CD4-positive, alpha-beta memory T cell (primary cell): ENCODE measurements at regions not wholly inside any gene's neighbourhood (a gene's known extent, or its start where the extent isn't known, plus 50 kb on each side); places are given as distances from the start of the nearest gene placed in this dataset.
"Not testable (repeated sequence)": the region's sequence is repeated elsewhere in the genome, so short reads cannot be mapped to it uniquely, and the experiment has no call there.

Experiments
- CTCF ChIA-PET: fragments of 350-600 bp; sonication (Branson Sonifier 250); formaldehyde crosslinking; loops from one replicate; lab custom pipeline; 2021; ENCODE audit warnings: inconsistent platforms; ENCODE audit not compliant: partially characterized antibody; lab: Charles Lee
- POLR2A ChIA-PET: fragments of 350-600 bp; sonication (Branson Sonifier 250); formaldehyde crosslinking; loops from one replicate; lab custom pipeline; 2021; ENCODE audit not compliant: partially characterized antibody; lab: Charles Lee
- DNase-seq, 5 donors: peaks; one replicate each; pipeline versions ENCODE4 v3.0.0 to v3.0.0-alpha.2; 2020 to 2022; ENCODE audit warnings: mixed read lengths in 1 of 5
- H3K27ac ChIP-seq: one replicate; pipeline ENCODE4 v1.7.0; 2013; ENCODE audit warnings: low read depth, low read length
- H3K27me3 ChIP-seq: 2 replicates; pipeline ENCODE4 v1.7.0; 2013; ENCODE audit warnings: mild to moderate bottlenecking, low read length, moderate library complexity; ENCODE audit not compliant: insufficient read depth
- H3K36me3 ChIP-seq: 2 replicates; pipeline ENCODE4 v1.7.0; 2013; ENCODE audit warnings: mild to moderate bottlenecking, low read length, moderate library complexity; ENCODE audit not compliant: insufficient read depth
- H3K4me1 ChIP-seq: 2 replicates; pipeline ENCODE4 v1.7.0; 2013; ENCODE audit warnings: mild to moderate bottlenecking, low read length, moderate library complexity; ENCODE audit not compliant: insufficient read depth
- H3K4me3 ChIP-seq, 2 donors: one replicate each; pipeline ENCODE4 v1.7.0; 2013; ENCODE audit warnings: low read length in 2 of 2, mild to moderate bottlenecking in 1 of 2
- H3K9me3 ChIP-seq, 2 donors: one replicate each; pipeline ENCODE4 v1.7.0; 2013; ENCODE audit warnings: low read length in 2 of 2, control low read depth in 1 of 2; ENCODE audit not compliant: control insufficient read depth in 1 of 2
- H3K27ac Mint-ChIP-seq, 7 donors: one replicate each; pipeline ENCODE4 v1.8.0; 2020 to 2021; ENCODE audit warnings: mixed read lengths in 7 of 7, mild to moderate bottlenecking in 6 of 7, inconsistent platforms in 3 of 7, moderate library complexity in 3 of 7
- H3K27me3 Mint-ChIP-seq, 2 donors: one replicate each; pipeline ENCODE4 v1.8.0; 2020 to 2021; ENCODE audit warnings: mixed read lengths in 2 of 2
- H3K36me3 Mint-ChIP-seq, 2 donors: one replicate each; pipeline ENCODE4 v1.8.0; 2020 to 2021; ENCODE audit warnings: mixed read lengths in 2 of 2, inconsistent platforms in 1 of 2, mild to moderate bottlenecking in 1 of 2
- H3K4me1 Mint-ChIP-seq, 4 donors: one replicate each; pipeline ENCODE4 v1.8.0; 2020 to 2021; ENCODE audit warnings: mixed read lengths in 4 of 4, mild to moderate bottlenecking in 1 of 4
- H3K4me3 Mint-ChIP-seq, 8 donors: one replicate each; pipeline ENCODE4 v1.8.0; 2020 to 2021; ENCODE audit warnings: mixed read lengths in 8 of 8, mild to moderate bottlenecking in 7 of 8, moderate library complexity in 6 of 8, inconsistent platforms in 3 of 8
- H3K9me3 Mint-ChIP-seq, 8 donors: one replicate each; pipeline ENCODE4 v1.8.0; 2020 to 2021; ENCODE audit warnings: mixed read lengths in 8 of 8, mild to moderate bottlenecking in 5 of 8, inconsistent platforms in 3 of 8, moderate library complexity in 1 of 8
- intact Hi-C: fragments of 100-400 bp; cut with micrococcal nuclease; formaldehyde crosslinking; loops from one replicate; pipeline ENCODE4 v1.15.1; 2023

- Mint-ChIP-seq H3K4me1 (no peaks in the 10 kb centered on the region), H3K36me3 (no peaks in the 10 kb centered on the region), H3K27ac (no peak overlapping the region), H3K27me3 (peaks cover 3 to 8% of the 10 kb centered on the region in 2 donors), H3K4me3 (no peak overlapping the region), H3K9me3 (no peaks in the 10 kb centered on the region)
- ChIA-PET POLR2A (no interaction called here), CTCF (no interaction called here)
- DNase-seq = no peak
- Histone ChIP-seq H3K4me1 (no peaks in the 10 kb centered on the region), H3K27me3 (no peaks in the 10 kb centered on the region), H3K36me3 (no peaks in the 10 kb centered on the region), H3K27ac (no peak overlapping the region), H3K4me3 (no peak overlapping the region), H3K9me3 (no peaks in the 10 kb centered on the region)
- intact Hi-C loops = no loop called here
Observed at GRCh38 chr6:57974653-57975052, 657.2 kb downstream of the PRIM2 start.

DNA sequence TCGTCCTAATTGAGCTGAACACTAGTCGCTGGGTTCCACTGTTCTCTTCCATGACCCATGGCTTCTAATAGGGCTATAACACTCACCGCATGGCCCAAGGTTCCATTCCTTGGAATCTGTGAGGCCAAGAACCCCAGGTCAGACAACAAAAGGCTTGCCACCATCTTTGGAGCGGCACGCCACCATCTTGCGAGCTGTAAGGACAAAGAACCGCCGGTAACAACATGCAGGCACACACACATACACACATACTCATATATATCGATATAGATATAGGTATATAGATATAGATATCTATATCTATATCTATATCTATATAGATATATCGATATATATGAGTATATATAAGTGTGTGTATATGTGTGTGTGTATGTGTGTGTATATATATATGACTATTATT lies 657.7 kb downstream of the PRIM2 start:
- H3K4me3 ChIP-seq, POLR2A ChIA-PET, H3K4me1 ChIP-seq, H3K27ac Mint-ChIP-seq, H3K36me3 Mint-ChIP-seq, H3K27ac ChIP-seq, CTCF ChIA-PET, intact Hi-C loops, H3K4me3 Mint-ChIP-seq, H3K36me3 ChIP-seq, DNase-seq, H3K27me3 Mint-ChIP-seq, H3K9me3 Mint-ChIP-seq, H3K27me3 ChIP-seq, H3K9me3 ChIP-seq, H3K4me1 Mint-ChIP-seq: not testable (repeated sequence)

DNA sequence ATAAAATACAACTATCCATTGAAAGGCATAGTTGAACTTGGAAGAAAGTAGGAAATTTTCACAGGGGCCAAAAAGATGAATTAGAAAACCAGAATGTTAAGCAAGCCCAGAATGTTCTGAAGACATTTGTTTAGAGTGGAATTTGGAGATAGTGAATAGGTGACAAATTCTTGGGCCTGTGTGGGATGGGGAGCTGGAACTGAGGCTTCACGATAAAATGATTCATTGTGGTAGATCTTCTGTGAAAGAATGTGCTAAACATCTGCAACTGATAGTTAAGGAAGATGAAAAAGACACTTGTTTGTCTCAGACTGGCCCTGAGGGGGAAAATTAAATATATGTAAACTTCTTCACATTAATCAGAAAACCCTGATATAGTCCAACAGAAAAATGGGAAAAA lies 658.9 kb downstream of the PRIM2 start:
- CTCF ChIA-PET, H3K36me3 ChIP-seq, H3K4me1 ChIP-seq, H3K9me3 ChIP-seq, H3K4me1 Mint-ChIP-seq, H3K27ac ChIP-seq, H3K4me3 Mint-ChIP-seq, POLR2A ChIA-PET, H3K9me3 Mint-ChIP-seq, H3K27me3 Mint-ChIP-seq, H3K36me3 Mint-ChIP-seq, DNase-seq, H3K27ac Mint-ChIP-seq, H3K4me3 ChIP-seq, H3K27me3 ChIP-seq, intact Hi-C loops: not testable (repeated sequence)

- intact Hi-C loops, H3K27me3 Mint-ChIP-seq: not testable (repeated sequence)
- CTCF ChIA-PET = interaction anchor here (0.7 kb wide), 1 partner anchor 22 kb away, joined by 4 read pairs; no protein-coding TSS in a partner anchor
Observed at GRCh38 chr6:57983603-57984002, 666.2 kb downstream of the PRIM2 start.

GRCh38 chr6:57984575-57984974 lies 667.1 kb downstream of the PRIM2 start:
- H3K4me1 Mint-ChIP-seq, H3K4me3 Mint-ChIP-seq, H3K27ac ChIP-seq, CTCF ChIA-PET, H3K9me3 Mint-ChIP-seq, H3K27me3 Mint-ChIP-seq, H3K4me3 ChIP-seq, POLR2A ChIA-PET, H3K27ac Mint-ChIP-seq, DNase-seq, H3K27me3 ChIP-seq, intact Hi-C loops, H3K36me3 ChIP-seq, H3K9me3 ChIP-seq, H3K36me3 Mint-ChIP-seq, H3K4me1 ChIP-seq: not testable (repeated sequence)

More at GRCh38 chr6:57983603-57984002, 666.2 kb downstream of the PRIM2 start:
- DNase-seq, H3K27me3 ChIP-seq, H3K4me1 ChIP-seq, H3K9me3 Mint-ChIP-seq, H3K27ac Mint-ChIP-seq, H3K36me3 Mint-ChIP-seq, H3K36me3 ChIP-seq, H3K4me3 ChIP-seq, H3K27ac ChIP-seq, POLR2A ChIA-PET, H3K4me3 Mint-ChIP-seq, H3K4me1 Mint-ChIP-seq, H3K9me3 ChIP-seq: not testable (repeated sequence)

DNA sequence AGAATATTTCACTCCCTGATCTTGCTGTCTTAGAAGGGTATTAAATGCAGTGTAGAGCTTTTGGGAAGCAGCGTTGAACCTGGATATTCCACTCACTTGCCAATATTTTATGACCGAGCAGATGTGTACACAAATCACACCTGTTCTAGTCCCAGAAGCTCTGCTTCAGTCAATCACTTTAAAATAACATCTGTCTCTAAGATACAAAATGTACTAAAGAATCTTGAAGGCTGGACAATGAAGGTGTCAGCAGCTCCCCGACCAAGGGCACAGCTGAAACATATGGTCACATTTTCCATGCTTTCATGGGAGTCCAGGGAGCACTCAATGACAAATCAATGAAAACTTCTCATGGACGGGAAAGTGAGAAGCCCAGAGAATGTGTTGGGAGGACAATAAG lies 668.3 kb downstream of the PRIM2 start:
- H3K27ac Mint-ChIP-seq, H3K4me1 ChIP-seq, POLR2A ChIA-PET, H3K27ac ChIP-seq, H3K9me3 ChIP-seq, CTCF ChIA-PET, intact Hi-C loops, H3K4me3 ChIP-seq, H3K36me3 ChIP-seq, H3K36me3 Mint-ChIP-seq, H3K4me3 Mint-ChIP-seq, H3K27me3 ChIP-seq, DNase-seq, H3K4me1 Mint-ChIP-seq, H3K27me3 Mint-ChIP-seq, H3K9me3 Mint-ChIP-seq: not testable (repeated sequence)

DNA sequence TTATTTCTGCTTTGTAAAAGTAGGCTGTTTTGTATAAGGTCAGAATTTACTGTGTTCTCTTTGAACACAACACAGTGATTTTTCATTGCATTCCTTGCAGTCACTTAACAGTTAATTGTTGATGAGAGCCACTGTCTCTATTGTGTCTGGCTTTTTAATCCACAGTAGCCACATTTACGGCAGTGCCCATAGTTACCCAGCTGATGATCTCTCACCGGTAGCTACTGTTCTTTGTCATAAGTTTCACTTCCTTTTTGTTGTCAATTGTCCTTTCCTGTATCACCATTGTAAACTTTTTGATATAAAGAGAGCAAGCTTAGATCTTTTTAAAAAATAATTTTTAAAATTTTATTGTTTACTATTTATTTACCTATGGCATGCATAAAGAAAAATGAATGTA lies 669.2 kb downstream of the PRIM2 start:
- H3K4me1 ChIP-seq, POLR2A ChIA-PET, intact Hi-C loops, CTCF ChIA-PET, H3K36me3 Mint-ChIP-seq, H3K36me3 ChIP-seq, H3K9me3 ChIP-seq, H3K27me3 Mint-ChIP-seq, H3K4me1 Mint-ChIP-seq, H3K4me3 ChIP-seq, H3K9me3 Mint-ChIP-seq, H3K27ac Mint-ChIP-seq, H3K27ac ChIP-seq, H3K4me3 Mint-ChIP-seq, H3K27me3 ChIP-seq, DNase-seq: not testable (repeated sequence)

DNA sequence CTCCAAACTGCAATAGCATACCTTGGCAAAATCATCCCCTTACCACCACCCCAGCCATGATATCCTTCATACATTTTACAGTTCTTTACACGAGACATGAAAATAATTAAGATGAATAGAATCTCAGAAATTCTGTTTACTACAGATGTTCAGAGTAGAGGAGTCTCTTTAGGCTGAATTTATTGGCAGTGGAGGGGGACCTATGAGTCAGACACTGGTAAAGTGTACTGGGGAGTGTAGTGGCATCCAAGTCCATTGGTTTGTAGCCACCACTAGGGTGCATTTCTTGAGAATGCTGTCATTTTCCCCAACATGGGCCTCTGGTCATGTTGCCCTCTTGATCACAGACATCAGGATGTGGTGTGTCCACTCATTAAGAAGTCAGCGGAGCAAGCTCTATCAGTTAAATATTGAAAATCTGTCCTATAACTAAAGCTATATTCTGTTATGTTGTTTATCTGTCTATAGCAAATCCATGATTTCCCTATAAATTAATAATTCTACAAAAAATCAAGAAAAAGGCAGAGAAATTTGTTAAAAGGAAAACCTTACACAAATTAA lies 672.2 kb downstream of the PRIM2 start:
- CTCF ChIA-PET, H3K9me3 ChIP-seq, H3K4me1 ChIP-seq, H3K9me3 Mint-ChIP-seq, H3K27ac ChIP-seq, H3K27me3 ChIP-seq, DNase-seq, H3K4me3 Mint-ChIP-seq, H3K4me3 ChIP-seq, H3K27me3 Mint-ChIP-seq, POLR2A ChIA-PET, H3K36me3 ChIP-seq, intact Hi-C loops, H3K4me1 Mint-ChIP-seq, H3K27ac Mint-ChIP-seq, H3K36me3 Mint-ChIP-seq: not testable (repeated sequence)
